ENCODE measurements at regions not wholly inside any gene's neighbourhood (a gene's known extent, or its start where the extent isn't known, plus 50 kb on each side); places are given as distances from the start of the nearest gene placed in this dataset.

DNA sequence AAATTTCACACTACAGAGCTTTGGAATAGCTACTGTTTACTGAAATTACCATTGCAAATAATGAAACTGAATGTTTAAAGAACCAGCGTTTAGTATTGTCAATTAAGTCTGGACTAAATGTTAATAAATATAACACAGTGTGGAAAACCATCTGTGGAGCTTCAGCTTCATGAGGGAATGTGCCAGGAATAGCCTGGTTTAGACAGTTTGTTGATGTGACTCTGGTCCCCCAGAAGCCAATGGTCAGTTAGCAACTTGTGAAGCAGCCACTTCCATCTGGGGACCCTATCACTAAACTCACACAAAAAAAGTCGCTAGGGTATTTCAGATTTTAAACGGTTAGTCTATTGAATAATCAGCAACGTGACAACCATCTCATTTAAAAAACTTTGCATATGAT lies 207.8 kb downstream of the RAMP3 start:
- no peak for TF ChIP-seq TAF1 (IDR thresholded peaks at IDR 0.05; ENCODE audit: borderline replicate concordance, insufficient read depth, low read length)
- TF ChIP-seq POLR2AphosphoS5 (IDR thresholded peaks at IDR 0.05; ENCODE audit: low read depth, low read length): no peak
- TF ChIP-seq, protein P1, sequence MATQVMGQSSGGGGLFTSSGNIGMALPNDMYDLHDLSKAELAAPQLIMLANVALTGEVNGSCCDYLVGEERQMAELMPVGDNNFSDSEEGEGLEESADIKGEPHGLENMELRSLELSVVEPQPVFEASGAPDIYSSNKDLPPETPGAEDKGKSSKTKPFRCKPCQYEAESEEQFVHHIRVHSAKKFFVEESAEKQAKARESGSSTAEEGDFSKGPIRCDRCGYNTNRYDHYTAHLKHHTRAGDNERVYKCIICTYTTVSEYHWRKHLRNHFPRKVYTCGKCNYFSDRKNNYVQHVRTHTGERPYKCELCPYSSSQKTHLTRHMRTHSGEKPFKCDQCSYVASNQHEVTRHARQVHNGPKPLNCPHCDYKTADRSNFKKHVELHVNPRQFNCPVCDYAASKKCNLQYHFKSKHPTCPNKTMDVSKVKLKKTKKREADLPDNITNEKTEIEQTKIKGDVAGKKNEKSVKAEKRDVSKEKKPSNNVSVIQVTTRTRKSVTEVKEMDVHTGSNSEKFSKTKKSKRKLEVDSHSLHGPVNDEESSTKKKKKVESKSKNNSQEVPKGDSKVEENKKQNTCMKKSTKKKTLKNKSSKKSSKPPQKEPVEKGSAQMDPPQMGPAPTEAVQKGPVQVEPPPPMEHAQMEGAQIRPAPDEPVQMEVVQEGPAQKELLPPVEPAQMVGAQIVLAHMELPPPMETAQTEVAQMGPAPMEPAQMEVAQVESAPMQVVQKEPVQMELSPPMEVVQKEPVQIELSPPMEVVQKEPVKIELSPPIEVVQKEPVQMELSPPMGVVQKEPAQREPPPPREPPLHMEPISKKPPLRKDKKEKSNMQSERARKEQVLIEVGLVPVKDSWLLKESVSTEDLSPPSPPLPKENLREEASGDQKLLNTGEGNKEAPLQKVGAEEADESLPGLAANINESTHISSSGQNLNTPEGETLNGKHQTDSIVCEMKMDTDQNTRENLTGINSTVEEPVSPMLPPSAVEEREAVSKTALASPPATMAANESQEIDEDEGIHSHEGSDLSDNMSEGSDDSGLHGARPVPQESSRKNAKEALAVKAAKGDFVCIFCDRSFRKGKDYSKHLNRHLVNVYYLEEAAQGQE (IDR thresholded peaks at IDR 0.05; ENCODE audit: insufficient read depth in 1 of 2, low read depth in 2 of 2, low read length in 2 of 2): no peak
- no peak for TF ChIP-seq FOXP2 (optimal IDR thresholded peaks at IDR 0.05; ENCODE audit: borderline replicate concordance, extremely low read depth, extremely low read length, insufficient read depth)
- TF ChIP-seq SIN3A (IDR thresholded peaks at IDR 0.05; ENCODE audit: borderline replicate concordance, insufficient read depth, low read length): no peak
